Neural cell (in vitro differentiated cells): ENCODE measurements at regions not wholly inside any gene's neighbourhood (a gene's known extent, or its start where the extent isn't known, plus 50 kb on each side); places are given as distances from the start of the nearest gene placed in this dataset.

ENCODE experiments used
- CTCF ChIP-seq: fragments of 450-650 bp; IDR thresholded peaks from 2 replicates; pipeline ENCODE4 v1.5.1; 2014; ENCODE audit warnings: antibody characterized with exemption, mild to moderate bottlenecking, moderate library complexity; ENCODE audit not compliant: poor library complexity, severe bottlenecking
- EP300 ChIP-seq: fragments of 450-650 bp; conservative IDR thresholded peaks from 2 replicates; pipeline ENCODE4 v1.6.1; 2014; ENCODE audit warnings: antibody characterized with exemption, mild to moderate bottlenecking, moderate library complexity; ENCODE audit not compliant: poor library complexity, severe bottlenecking
- EZH2 ChIP-seq: fragments of 200-600, 300-800 bp; shearing (Covaris generic), sonication (generic); IDR thresholded peaks from 2 replicates; pipeline ENCODE4 v1.6.1; 2014; ENCODE audit warnings: antibody characterized with exemption, low read length, borderline replicate concordance, mild to moderate bottlenecking; ENCODE audit not compliant: insufficient read depth, poor library complexity, severe bottlenecking
- MXI1 ChIP-seq: fragments of 450-650 bp; conservative IDR thresholded peaks from 2 replicates; pipeline ENCODE4 v1.6.1; 2014; ENCODE audit warnings: antibody characterized with exemption, mild to moderate bottlenecking; ENCODE audit not compliant: poor library complexity, severe bottlenecking
- POLR2AphosphoS5 ChIP-seq: IDR thresholded peaks from 2 replicates; pipeline ENCODE4 v1.6.1; 2012
- RAD21 ChIP-seq: fragments of 450-650 bp; conservative IDR thresholded peaks from 2 replicates; pipeline ENCODE4 v1.6.1; 2014; ENCODE audit warnings: antibody characterized with exemption, mild to moderate bottlenecking, moderate library complexity
- REST ChIP-seq: IDR thresholded peaks from 2 replicates; pipeline ENCODE4 v1.6.1; 2012; ENCODE audit warnings: borderline replicate concordance
- SMC3 ChIP-seq: fragments of 450-650 bp; conservative IDR thresholded peaks from 2 replicates; pipeline ENCODE4 v1.6.1; 2014; ENCODE audit warnings: antibody characterized with exemption, mild to moderate bottlenecking, moderate library complexity; ENCODE audit not compliant: poor library complexity
- TAF1 ChIP-seq: IDR thresholded peaks from 2 replicates; pipeline ENCODE4 v1.6.1; 2012; ENCODE audit warnings: low read depth

GRCh38 chrX:97691901-97692455 is 808.3 kb downstream of the RPA4 start:
- TF ChIP-seq CTCF, result no peak
- no peak for TF ChIP-seq MXI1
- TF ChIP-seq POLR2AphosphoS5, result no peak
- TF ChIP-seq EP300, result no peak
- TF ChIP-seq TAF1, result no peak
- no peak for TF ChIP-seq SMC3
- no peak for TF ChIP-seq RAD21
- TF ChIP-seq REST, result no peak
- TF ChIP-seq EZH2, result no peak
